ENCODE measurements at regions not wholly inside any gene's neighbourhood (a gene's known extent, or its start where the extent isn't known, plus 50 kb on each side); places are given as distances from the start of the nearest gene placed in this dataset.

DNA sequence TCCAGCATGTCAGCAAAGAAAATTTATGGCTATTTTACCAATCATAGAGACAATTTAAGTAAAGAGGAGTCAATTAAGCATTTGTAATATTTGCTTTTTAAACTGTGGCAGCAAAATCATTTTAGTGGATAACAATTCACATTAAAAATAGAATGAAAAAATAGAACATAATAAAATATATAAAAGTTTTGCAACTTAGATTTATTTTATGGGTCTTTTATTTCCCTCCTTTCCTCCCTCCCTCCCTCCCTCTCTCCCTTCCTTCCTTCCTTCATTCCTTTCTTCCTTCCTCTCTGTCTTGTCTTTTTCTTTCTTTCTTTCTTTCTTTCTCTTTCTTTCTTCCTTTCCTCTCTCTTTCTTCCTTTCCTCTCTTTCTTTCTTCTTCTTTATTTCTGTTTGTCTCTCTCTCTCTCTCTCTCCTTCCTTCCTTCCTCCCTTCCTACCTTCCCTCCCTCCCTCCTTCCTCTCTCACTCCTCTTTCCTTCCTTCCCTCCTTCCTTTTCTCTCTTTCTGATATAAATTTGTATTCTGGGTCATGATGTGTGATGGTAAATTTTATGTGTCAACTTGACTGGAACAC is 610.9 kb upstream of the CITED2 start:
- no peak overlapping the region for H3K4me3 ChIP-seq (ENCODE audit: low read depth, low read length)
- in situ Hi-C loops (cut with HindIII; ENCODE audit: low sequenced_read_pairs): no loop called here
- TF ChIP-seq, protein P1, sequence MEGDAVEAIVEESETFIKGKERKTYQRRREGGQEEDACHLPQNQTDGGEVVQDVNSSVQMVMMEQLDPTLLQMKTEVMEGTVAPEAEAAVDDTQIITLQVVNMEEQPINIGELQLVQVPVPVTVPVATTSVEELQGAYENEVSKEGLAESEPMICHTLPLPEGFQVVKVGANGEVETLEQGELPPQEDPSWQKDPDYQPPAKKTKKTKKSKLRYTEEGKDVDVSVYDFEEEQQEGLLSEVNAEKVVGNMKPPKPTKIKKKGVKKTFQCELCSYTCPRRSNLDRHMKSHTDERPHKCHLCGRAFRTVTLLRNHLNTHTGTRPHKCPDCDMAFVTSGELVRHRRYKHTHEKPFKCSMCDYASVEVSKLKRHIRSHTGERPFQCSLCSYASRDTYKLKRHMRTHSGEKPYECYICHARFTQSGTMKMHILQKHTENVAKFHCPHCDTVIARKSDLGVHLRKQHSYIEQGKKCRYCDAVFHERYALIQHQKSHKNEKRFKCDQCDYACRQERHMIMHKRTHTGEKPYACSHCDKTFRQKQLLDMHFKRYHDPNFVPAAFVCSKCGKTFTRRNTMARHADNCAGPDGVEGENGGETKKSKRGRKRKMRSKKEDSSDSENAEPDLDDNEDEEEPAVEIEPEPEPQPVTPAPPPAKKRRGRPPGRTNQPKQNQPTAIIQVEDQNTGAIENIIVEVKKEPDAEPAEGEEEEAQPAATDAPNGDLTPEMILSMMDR (IDR thresholded peaks at IDR 0.05; ENCODE audit: low read depth, low read length, missing control alignments): no peak
- DNase-seq (ENCODE audit: low read depth): no peak

DNA sequence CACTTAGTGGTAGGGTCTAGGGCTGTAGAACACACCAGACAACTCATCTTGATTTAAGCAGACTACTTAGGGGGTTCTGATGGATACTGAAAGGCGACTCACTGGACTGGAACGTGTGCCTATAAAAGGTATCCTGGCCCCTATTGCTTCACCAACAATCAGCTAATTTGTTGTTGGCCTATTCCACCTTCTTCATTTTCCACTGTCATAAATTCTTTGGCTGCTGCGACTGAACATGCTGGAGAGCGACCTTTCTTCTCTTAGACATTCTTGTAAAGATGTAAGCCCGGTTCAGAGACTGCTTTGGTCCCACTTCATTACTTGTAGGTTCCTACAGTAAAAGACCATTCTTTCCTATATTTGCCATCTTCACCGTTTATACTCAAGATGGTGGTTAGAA is 609.9 kb upstream of the CITED2 start:
- TF ChIP-seq, protein P1 (IDR thresholded peaks at IDR 0.05; ENCODE audit: low read depth, low read length, missing control alignments): no peak

DNA sequence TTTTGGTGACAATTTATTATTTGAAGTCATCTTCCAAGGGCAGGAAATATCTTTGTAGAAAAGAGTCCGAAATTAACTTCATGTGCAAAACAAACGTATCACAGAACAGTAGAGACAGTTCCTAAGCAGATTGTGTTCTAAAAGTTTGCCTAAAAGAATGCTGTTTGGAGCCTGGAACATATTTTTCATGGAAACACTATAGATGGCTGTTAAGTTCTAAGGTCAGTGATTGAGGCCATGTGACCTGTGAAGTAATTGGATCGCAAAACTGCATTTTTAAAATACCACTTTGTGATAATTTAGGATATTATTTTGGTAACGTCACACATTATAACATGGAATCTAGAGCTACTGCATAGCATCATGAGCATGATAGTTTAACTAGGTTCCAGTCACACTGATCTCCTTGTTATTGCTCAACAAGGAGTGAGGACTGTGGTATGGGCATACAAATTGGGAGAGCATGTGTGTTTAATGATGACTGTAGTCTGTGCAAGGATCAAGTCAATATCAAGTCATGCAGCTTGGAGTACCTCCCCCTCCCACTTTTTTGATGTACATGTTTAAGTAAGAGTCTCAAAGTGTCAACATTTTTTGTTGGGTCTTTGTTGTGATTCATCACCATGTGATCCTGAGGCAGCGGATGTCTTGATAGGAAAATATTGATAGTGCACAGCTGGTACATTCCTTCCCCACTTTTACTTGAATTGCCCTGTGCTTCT is 609.3 kb upstream of the CITED2 start:
- H3K4me3 ChIP-seq (ENCODE audit: low read depth, low read length): no peak overlapping the region
- TF ChIP-seq, protein P1 (IDR thresholded peaks at IDR 0.05; ENCODE audit: low read depth, low read length, missing control alignments): no peak
- in situ Hi-C loops (cut with HindIII; ENCODE audit: low sequenced_read_pairs): no loop called here
- no peak for DNase-seq (ENCODE audit: low read depth)

More for the DNA sequence above, 609.9 kb upstream of the CITED2 start:
- no peak overlapping the region for H3K4me3 ChIP-seq (ENCODE audit: low read depth, low read length)
- in situ Hi-C loops (cut with HindIII; ENCODE audit: low sequenced_read_pairs): no loop called here
- no peak for DNase-seq (ENCODE audit: low read depth)

DNA sequence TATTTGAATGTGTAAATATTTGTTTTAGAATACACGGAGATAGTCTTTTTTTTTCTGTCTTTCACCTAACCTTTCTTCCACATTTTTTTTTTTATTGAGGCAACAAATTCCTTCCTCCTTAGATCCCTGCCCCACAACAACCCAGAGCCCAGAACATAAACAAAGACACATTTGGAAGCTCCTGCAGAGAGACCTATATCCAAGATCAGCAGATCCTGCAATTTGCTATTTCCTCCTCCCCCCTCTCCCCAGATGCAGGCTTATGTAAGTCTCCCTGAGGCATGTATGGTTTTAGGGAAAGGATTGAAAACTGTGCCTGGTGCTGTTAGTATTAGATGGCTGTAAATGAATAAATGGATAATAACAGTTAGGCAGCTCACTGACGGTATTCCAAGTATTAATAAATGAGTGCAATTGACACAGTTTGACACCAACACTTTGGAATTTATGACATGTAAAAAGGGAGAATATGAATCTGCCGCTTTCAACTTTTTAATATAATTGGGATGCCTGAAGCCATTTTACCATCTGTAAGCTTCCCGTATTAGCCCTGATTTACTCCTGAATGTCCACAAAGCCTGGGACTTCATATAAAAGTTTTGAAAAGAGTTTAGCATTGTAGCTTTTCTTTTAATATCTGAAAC is 608.3 kb upstream of the CITED2 start:
- in situ Hi-C loops (cut with HindIII; ENCODE audit: low sequenced_read_pairs): no loop called here
- H3K4me3 ChIP-seq (ENCODE audit: low read depth, low read length): no peak overlapping the region
- TF ChIP-seq, protein P1 (IDR thresholded peaks at IDR 0.05; ENCODE audit: low read depth, low read length, missing control alignments): no peak
- DNase-seq (ENCODE audit: low read depth): peak; percentile 59

DNA sequence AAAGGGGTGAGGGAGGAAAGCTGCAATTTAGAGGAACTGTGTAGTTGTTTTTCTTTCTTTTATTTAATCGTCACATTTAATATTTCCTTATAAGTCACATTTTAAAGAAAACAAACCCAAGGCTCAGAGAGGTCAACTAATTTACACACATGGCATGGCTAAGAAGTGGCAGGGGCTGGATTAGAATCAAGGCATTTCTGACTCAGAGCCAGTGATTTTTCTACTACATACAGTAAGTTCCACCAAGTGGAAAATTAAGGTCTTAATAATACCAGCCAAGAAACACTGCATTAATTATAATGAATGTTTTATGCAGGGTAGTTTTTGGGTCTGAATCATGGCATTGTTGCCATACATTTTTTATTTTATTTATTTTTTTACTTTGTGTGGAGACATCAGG is 607.7 kb upstream of the CITED2 start:
- no peak for DNase-seq (ENCODE audit: low read depth)
- TF ChIP-seq, protein P1 (IDR thresholded peaks at IDR 0.05; ENCODE audit: low read depth, low read length, missing control alignments): no peak
- no peak overlapping the region for H3K4me3 ChIP-seq (ENCODE audit: low read depth, low read length)
- in situ Hi-C loops (cut with HindIII; ENCODE audit: low sequenced_read_pairs): no loop called here

DNA sequence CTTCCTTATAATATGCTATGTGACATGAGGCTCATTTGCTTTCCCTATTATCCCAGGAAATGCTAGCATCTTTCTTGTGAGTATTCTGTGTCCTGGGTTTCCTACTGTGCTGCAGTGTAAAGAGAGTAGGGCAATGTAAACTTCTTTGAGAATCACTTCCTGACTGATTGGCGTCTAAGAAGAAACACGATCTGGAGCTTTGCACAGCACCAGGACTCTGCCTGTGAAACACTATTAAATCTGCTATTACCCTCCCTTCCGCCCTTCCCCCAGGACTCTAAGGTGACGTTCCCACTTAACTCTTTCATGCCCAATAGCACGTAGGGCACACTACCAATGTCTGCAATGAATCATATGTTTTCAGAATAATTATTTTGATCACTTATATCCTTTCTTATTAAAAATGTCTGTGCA is 607.3 kb upstream of the CITED2 start:
- in situ Hi-C loops (cut with HindIII; ENCODE audit: low sequenced_read_pairs): no loop called here
- H3K4me3 ChIP-seq (ENCODE audit: low read depth, low read length): no peak overlapping the region
- no peak for DNase-seq (ENCODE audit: low read depth)
- TF ChIP-seq, protein P1 (IDR thresholded peaks at IDR 0.05; ENCODE audit: low read depth, low read length, missing control alignments): no peak
